ENCODE measurements at regions not wholly inside any gene's neighbourhood (a gene's known extent, or its start where the extent isn't known, plus 50 kb on each side); places are given as distances from the start of the nearest gene placed in this dataset.

GRCh38 chr14:49954171-49954631 lies 61.3 kb downstream of the ARF6 start:
- Mint-ChIP-seq H3K36me3 (no peaks in the 10 kb centered on the region), H3K4me1 (peaks cover 7% of the 10 kb centered on the region), H3K27ac (no peak overlapping the region), H3K4me3 (no peak overlapping the region), H3K27me3 (ENCODE audit: insufficient read depth, low read depth) (no peaks in the 10 kb centered on the region), H3K9me3 (no peaks in the 10 kb centered on the region)
- H3K36me3 ChIP-seq, result no peaks in the 10 kb centered on the region
- no peak overlapping the region for H3K9ac ChIP-seq
- DNase-seq (ENCODE audit: low spot score), result no peak
- no peak overlapping the region for H3K4me2 ChIP-seq
- no peaks in the 10 kb centered on the region for H4K20me1 ChIP-seq (ENCODE audit: low read depth)
- no peaks in the 10 kb centered on the region for H3K9me3 ChIP-seq (ENCODE audit: low read depth)
- TF ChIP-seq EZH2phosphoT487 (IDR thresholded peaks at IDR 0.05), result no peak
- H3K27me3 ChIP-seq, result no peaks in the 10 kb centered on the region
- no peak overlapping the region for H3K4me3 ChIP-seq
- H3K27ac ChIP-seq, result no peak overlapping the region
- no peaks in the 10 kb centered on the region for H3F3A ChIP-seq (ENCODE audit: low read depth)
- no peaks in the 10 kb centered on the region for H3K4me1 ChIP-seq
- H2AFZ ChIP-seq (replicated peaks), result no peak overlapping the region
- no peaks in the 10 kb centered on the region for H3K79me2 ChIP-seq (ENCODE audit: low read depth)

DNA sequence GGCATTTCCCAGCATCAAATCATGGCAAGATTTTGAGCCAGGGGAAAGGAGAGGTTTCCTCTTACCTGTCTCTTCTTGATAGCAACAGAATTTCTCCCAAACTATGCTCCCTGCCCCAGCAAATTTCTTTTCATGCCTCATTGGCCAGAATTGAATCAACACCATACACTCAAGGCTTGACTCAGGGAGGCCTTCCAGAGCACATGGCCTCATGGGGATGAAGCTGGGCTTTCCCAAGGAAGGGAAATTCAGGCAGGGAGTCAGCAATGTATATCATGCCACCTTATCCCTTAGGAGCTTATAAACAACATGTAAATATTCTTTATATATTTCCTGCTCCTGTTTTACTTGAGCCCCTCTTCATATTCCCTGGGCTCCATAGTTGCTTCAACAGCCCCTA lies 62.1 kb downstream of the ARF6 start:
- no peaks in the 10 kb centered on the region for H3K36me3 ChIP-seq
- Mint-ChIP-seq H3K27me3 (ENCODE audit: insufficient read depth, low read depth) (no peaks in the 10 kb centered on the region), H3K4me1 (peaks cover 7% of the 10 kb centered on the region), H3K36me3 (no peaks in the 10 kb centered on the region), H3K27ac (no peak overlapping the region), H3K9me3 (no peaks in the 10 kb centered on the region), H3K4me3 (no peak overlapping the region)
- no peaks in the 10 kb centered on the region for H3K4me1 ChIP-seq
- no peaks in the 10 kb centered on the region for H4K20me1 ChIP-seq (ENCODE audit: low read depth)
- no peak overlapping the region for H2AFZ ChIP-seq (replicated peaks)
- H3K27me3 ChIP-seq, result no peaks in the 10 kb centered on the region
- H3K9ac ChIP-seq, result no peak overlapping the region
- H3K4me2 ChIP-seq, result no peak overlapping the region
- H3K79me2 ChIP-seq (ENCODE audit: low read depth), result no peaks in the 10 kb centered on the region
- H3F3A ChIP-seq (ENCODE audit: low read depth), result no peaks in the 10 kb centered on the region
- no peak for TF ChIP-seq EZH2 (IDR thresholded peaks at IDR 0.05)
- TF ChIP-seq EZH2phosphoT487 (IDR thresholded peaks at IDR 0.05), result no peak
- no peaks in the 10 kb centered on the region for H3K9me3 ChIP-seq (ENCODE audit: low read depth)
- H3K27ac ChIP-seq, result no peak overlapping the region
- no peak overlapping the region for H3K4me3 ChIP-seq
- no peak for DNase-seq (ENCODE audit: low spot score)

- peaks cover 7% of the 10 kb centered on the region for H3K4me1 Mint-ChIP-seq
- Histone ChIP-seq H3K4me2 (no peak overlapping the region), H3K4me3 (no peak overlapping the region), H3K9me3 (ENCODE audit: low read depth) (no peaks in the 10 kb centered on the region), H3K27me3 (no peaks in the 10 kb centered on the region), H2AFZ (replicated peaks) (no peak overlapping the region), H3K79me2 (ENCODE audit: low read depth) (no peaks in the 10 kb centered on the region), H4K20me1 (ENCODE audit: low read depth) (no peaks in the 10 kb centered on the region), H3F3A (ENCODE audit: low read depth) (no peaks in the 10 kb centered on the region), H3K9ac (no peak overlapping the region), H3K36me3 (no peaks in the 10 kb centered on the region), H3K4me1 (no peaks in the 10 kb centered on the region), H3K27ac (no peak overlapping the region)
- no peak for TF ChIP-seq EZH2phosphoT487 (IDR thresholded peaks at IDR 0.05)
- TF ChIP-seq, protein P1, sequence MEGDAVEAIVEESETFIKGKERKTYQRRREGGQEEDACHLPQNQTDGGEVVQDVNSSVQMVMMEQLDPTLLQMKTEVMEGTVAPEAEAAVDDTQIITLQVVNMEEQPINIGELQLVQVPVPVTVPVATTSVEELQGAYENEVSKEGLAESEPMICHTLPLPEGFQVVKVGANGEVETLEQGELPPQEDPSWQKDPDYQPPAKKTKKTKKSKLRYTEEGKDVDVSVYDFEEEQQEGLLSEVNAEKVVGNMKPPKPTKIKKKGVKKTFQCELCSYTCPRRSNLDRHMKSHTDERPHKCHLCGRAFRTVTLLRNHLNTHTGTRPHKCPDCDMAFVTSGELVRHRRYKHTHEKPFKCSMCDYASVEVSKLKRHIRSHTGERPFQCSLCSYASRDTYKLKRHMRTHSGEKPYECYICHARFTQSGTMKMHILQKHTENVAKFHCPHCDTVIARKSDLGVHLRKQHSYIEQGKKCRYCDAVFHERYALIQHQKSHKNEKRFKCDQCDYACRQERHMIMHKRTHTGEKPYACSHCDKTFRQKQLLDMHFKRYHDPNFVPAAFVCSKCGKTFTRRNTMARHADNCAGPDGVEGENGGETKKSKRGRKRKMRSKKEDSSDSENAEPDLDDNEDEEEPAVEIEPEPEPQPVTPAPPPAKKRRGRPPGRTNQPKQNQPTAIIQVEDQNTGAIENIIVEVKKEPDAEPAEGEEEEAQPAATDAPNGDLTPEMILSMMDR (IDR thresholded peaks at IDR 0.05), result no peak
- TF ChIP-seq EZH2 (IDR thresholded peaks at IDR 0.05), result no peak
- H3K27ac Mint-ChIP-seq, result no peak overlapping the region
- H3K9me3 Mint-ChIP-seq, result no peaks in the 10 kb centered on the region
- H3K4me3 Mint-ChIP-seq, result no peak overlapping the region
- H3K36me3 Mint-ChIP-seq, result no peaks in the 10 kb centered on the region
- H3K27me3 Mint-ChIP-seq (ENCODE audit: insufficient read depth, low read depth), result no peaks in the 10 kb centered on the region
- DNase-seq (ENCODE audit: low spot score), result no peak
These were observed 64.4 kb downstream of the ARF6 start for GRCh38 chr14:49957089-49957852.

DNA sequence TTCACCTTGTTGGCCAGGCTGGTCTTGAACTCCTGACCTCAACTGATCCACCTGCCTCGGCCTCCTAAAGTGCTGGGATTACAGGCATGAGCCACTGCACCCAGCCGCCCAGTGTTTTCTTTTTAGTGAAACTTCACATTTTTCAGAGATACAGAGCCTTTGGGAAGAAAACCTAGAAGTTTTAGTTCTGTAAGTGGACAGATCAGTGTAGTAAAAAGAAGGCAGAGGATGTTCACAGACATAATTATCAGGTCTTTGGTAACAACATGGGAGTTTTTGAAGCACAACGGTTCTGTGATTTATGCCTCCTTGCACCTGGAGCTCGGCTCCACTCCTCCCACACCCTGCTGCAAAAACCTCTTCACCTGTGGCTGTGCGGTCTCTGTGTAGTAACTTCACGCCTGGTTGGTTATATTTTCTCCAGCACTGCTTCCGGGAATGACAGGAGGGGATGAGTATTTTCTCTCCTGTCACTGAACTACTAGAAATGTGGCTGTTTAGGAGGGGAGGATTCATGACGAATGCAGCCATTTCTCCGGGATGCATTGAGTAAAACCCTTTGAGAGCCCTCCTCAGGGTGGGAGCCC lies 67.0 kb downstream of the ARF6 start:
- Histone ChIP-seq H3K36me3 (no peaks in the 10 kb centered on the region), H3K4me1 (no peaks in the 10 kb centered on the region), H3K9ac (no peak overlapping the region), H3K4me2 (no peak overlapping the region), H3K4me3 (no peak overlapping the region), H3K27me3 (no peaks in the 10 kb centered on the region), H3K79me2 (ENCODE audit: low read depth) (no peaks in the 10 kb centered on the region), H3K27ac (no peak overlapping the region), H4K20me1 (ENCODE audit: low read depth) (no peaks in the 10 kb centered on the region), H3F3A (ENCODE audit: low read depth) (no peaks in the 10 kb centered on the region), H3K9me3 (ENCODE audit: low read depth) (no peaks in the 10 kb centered on the region), H2AFZ (replicated peaks) (no peak overlapping the region)
- no peak for DNase-seq (ENCODE audit: low spot score)
- TF ChIP-seq EZH2 (IDR thresholded peaks at IDR 0.05) (no peak), EZH2phosphoT487 (IDR thresholded peaks at IDR 0.05) (no peak)
- TF ChIP-seq, protein P1 (IDR thresholded peaks at IDR 0.05), result no peak
- Mint-ChIP-seq H3K27me3 (ENCODE audit: insufficient read depth, low read depth) (peaks cover 3% of the 10 kb centered on the region), H3K9me3 (no peaks in the 10 kb centered on the region), H3K36me3 (no peaks in the 10 kb centered on the region), H3K27ac (no peak overlapping the region), H3K4me3 (no peak overlapping the region), H3K4me1 (no peaks in the 10 kb centered on the region)
